ENCODE measurements at regions not wholly inside any gene's neighbourhood (a gene's known extent, or its start where the extent isn't known, plus 50 kb on each side); places are given as distances from the start of the nearest gene placed in this dataset.

DNA sequence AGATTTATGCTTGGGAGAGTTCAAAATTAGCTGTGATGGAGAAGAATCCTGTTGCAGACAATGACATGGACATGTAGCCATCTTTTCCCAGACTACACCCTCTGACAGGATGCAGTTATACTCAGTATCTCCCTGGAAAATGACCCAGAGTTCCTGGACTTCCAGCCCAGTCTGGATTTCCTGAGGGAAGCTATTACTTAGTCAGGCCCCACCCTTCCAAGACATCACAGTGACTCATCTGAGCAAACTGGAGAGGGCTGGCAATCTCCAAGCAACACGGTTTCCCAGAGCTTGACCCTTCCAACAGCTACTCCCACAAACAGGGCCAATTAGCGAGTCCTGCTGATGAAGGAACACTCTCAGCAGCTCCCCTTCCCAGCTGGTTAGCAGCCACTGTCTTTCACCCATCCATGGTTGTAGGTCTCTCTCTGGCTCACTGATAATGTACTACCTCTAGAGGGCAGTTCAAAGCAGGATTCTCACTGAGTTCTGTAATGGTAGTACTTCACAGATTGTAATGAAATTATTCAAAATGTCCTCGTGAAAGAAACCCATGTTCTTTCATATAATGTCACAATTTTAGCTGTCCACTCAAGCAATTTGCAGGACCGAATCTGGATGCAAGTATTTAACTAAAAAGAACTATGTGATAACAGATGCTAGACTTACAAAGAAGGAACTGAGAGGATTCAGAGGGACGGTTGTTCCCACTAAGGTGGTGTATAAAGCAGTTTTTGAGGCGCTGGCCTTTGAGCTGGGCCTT lies 110.2 kb downstream of the MDH1 start:
- TF ChIP-seq CTCF (IDR thresholded peaks at IDR 0.05) (peak; percentile 73), POLR2AphosphoS2 (conservative IDR thresholded peaks at IDR 0.05; ENCODE audit: low read length) (no peak), POLR2A (IDR thresholded peaks at IDR 0.05; ENCODE audit: low read length) (no peak; the same call in 1 of the 2 replicates), REST (IDR thresholded peaks at IDR 0.05) (no peak), EHF (CRISPR knock-in tag; IDR thresholded peaks at IDR 0.05) (no peak), EP300 (IDR thresholded peaks at IDR 0.05) (no peak), CHD2 (IDR thresholded peaks at IDR 0.05; ENCODE audit: low read length, partially characterized antibody) (no peak), ZFP36 (IDR thresholded peaks at IDR 0.05; ENCODE audit: borderline replicate concordance, partially characterized antibody) (no peak), MAX (IDR thresholded peaks at IDR 0.05) (0 out of 2 replicates have a peak, but pooled peaks have one; percentile 16), JUN (IDR thresholded peaks at IDR 0.05) (peak; percentile 36 to 40; a peak in 2 of 5 replicates), ESRRA (IDR thresholded peaks at IDR 0.05; ENCODE audit: borderline replicate concordance, low read length) (no peak), CBX8 (IDR thresholded peaks at IDR 0.05) (no peak)
- TF ChIP-seq, protein P1, sequence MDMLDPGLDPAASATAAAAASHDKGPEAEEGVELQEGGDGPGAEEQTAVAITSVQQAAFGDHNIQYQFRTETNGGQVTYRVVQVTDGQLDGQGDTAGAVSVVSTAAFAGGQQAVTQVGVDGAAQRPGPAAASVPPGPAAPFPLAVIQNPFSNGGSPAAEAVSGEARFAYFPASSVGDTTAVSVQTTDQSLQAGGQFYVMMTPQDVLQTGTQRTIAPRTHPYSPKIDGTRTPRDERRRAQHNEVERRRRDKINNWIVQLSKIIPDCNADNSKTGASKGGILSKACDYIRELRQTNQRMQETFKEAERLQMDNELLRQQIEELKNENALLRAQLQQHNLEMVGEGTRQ (IDR thresholded peaks at IDR 0.05) = no peak
